Chondrocyte (in vitro differentiated cells): ENCODE measurements at regions not wholly inside any gene's neighbourhood (a gene's known extent, or its start where the extent isn't known, plus 50 kb on each side); places are given as distances from the start of the nearest gene placed in this dataset.
"Not testable (repeated sequence)": the region's sequence is repeated elsewhere in the genome, so short reads cannot be mapped to it uniquely, and the experiment has no call there.

Source experiments
- DNase-seq: peaks from one replicate; pipeline ENCODE4 v3.0.0; 2021; ENCODE audit warnings: mixed read lengths, low spot score
- H3K27ac Mint-ChIP-seq: one replicate; pipeline ENCODE4 v1.8.0; 2021; ENCODE audit warnings: mild to moderate bottlenecking, moderate library complexity, mixed read lengths; ENCODE audit not compliant: unreplicated experiment
- H3K27me3 Mint-ChIP-seq: 2 replicates; pipeline ENCODE4 v1.8.0; 2021; ENCODE audit warnings: low read depth, mixed read lengths
- H3K36me3 Mint-ChIP-seq: 2 replicates; pipeline ENCODE4 v1.8.0; 2021; ENCODE audit warnings: low read depth, mixed read lengths
- H3K4me1 Mint-ChIP-seq: 2 replicates; pipeline ENCODE4 v1.8.0; 2021; ENCODE audit warnings: low read depth, mild to moderate bottlenecking, mixed read lengths
- H3K4me3 Mint-ChIP-seq: one replicate; pipeline ENCODE4 v1.8.0; 2021; ENCODE audit warnings: mild to moderate bottlenecking, moderate library complexity, mixed read lengths; ENCODE audit not compliant: unreplicated experiment
- H3K9me3 Mint-ChIP-seq: 2 replicates; pipeline ENCODE4 v1.8.0; 2021; ENCODE audit warnings: low read depth, mixed read lengths
- TF ChIP-seq, protein P1 (sequence below): fragments of 200-600 bp; sonication (generic); IDR thresholded peaks from 2 replicates; pipeline ENCODE4 v1.5.0; 2021; ENCODE audit warnings: antibody characterized with exemption, mild to moderate bottlenecking, moderate library complexity

DNA sequence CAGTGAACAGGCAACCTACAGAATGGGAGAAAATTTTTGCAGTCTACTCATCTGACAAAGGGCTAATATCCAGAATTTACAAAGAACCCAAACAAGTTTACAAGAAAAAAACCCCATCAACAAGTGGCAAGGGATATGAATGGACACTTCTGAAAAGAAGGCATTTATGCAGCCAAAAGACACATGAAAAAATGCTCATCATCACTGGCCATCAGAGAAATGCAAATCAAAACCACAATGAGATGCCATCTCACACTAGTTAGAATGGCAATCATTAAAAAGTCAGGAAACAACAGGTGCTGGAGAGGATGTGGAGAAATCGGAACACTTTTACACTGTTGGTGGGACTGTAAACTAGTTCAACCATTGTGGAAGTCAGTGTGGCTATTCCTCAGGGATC, 80.3 kb downstream of the ZNF474 start:
- H3K9me3 Mint-ChIP-seq, DNase-seq, H3K4me1 Mint-ChIP-seq, H3K4me3 Mint-ChIP-seq, H3K36me3 Mint-ChIP-seq, H3K27ac Mint-ChIP-seq: not testable (repeated sequence)
- H3K27me3 Mint-ChIP-seq = peaks cover 24% of the 10 kb centered on the region

DNA sequence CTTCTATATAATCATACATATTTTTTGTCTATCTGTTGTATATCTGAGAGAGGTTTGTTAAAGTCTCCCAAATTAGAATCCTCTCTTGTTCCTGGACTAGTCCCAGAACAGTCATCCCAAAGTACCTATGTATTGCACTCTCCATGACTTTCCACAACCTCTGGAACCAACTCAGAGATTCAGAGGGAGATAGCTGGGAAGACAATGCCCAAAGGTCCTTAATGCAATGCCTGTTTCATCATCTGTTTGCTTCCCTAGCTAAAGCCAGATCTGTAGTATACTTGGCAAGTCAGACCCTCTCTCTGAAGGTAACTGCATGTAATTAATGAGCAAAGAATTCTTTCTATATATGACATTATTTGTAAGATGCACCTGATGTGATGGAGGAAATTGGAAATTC, 89.4 kb downstream of the ZNF474 start:
- Mint-ChIP-seq H3K4me3 (no peak overlapping the region), H3K4me1 (no peaks in the 10 kb centered on the region), H3K9me3 (peaks cover 10% of the 10 kb centered on the region), H3K27ac (no peak overlapping the region), H3K36me3 (peaks cover 7% of the 10 kb centered on the region), H3K27me3 (peaks cover 28% of the 10 kb centered on the region)
- TF ChIP-seq, protein P1, sequence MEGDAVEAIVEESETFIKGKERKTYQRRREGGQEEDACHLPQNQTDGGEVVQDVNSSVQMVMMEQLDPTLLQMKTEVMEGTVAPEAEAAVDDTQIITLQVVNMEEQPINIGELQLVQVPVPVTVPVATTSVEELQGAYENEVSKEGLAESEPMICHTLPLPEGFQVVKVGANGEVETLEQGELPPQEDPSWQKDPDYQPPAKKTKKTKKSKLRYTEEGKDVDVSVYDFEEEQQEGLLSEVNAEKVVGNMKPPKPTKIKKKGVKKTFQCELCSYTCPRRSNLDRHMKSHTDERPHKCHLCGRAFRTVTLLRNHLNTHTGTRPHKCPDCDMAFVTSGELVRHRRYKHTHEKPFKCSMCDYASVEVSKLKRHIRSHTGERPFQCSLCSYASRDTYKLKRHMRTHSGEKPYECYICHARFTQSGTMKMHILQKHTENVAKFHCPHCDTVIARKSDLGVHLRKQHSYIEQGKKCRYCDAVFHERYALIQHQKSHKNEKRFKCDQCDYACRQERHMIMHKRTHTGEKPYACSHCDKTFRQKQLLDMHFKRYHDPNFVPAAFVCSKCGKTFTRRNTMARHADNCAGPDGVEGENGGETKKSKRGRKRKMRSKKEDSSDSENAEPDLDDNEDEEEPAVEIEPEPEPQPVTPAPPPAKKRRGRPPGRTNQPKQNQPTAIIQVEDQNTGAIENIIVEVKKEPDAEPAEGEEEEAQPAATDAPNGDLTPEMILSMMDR = no peak
- DNase-seq = no peak

DNA sequence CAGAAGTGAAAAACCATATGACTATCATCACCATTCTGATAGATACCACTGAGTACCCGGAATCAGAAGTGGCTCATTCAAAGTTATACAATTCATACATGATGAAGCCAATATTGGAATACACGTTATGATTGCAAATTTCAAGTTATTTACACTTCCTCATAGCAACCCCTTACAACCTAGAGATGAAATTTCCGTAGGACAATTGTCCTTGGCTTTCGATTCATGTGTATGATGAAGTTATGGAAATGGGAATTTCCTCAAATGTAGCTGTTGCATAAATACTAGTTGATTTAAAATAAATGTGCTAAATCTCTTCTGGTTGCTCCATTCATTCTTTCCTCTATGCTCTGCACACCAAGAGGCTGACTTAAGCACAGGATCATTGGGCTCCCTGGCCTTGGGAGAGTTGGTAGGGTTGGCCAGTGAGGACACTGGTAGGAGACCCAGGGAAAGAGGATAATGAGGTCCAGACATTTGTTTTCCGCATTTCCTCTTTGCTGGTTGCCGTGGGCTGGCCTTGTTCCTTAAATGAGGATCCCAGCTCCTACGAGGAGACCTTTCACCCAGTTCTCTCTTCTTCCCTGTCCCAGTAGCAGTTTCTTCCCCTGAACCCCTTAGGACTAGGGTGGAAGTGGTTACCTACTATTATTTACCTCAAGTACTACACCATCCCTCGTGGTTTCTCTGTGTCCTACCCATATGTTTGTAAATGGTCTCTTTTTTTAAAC, 90.3 kb downstream of the ZNF474 start:
- no peak for DNase-seq
- Mint-ChIP-seq H3K9me3 (peaks cover 15% of the 10 kb centered on the region), H3K27me3 (peaks cover 28% of the 10 kb centered on the region), H3K4me1 (no peaks in the 10 kb centered on the region), H3K4me3 (no peak overlapping the region), H3K36me3 (peaks cover 7% of the 10 kb centered on the region), H3K27ac (no peak overlapping the region)
- TF ChIP-seq, protein P1 = no peak

DNA sequence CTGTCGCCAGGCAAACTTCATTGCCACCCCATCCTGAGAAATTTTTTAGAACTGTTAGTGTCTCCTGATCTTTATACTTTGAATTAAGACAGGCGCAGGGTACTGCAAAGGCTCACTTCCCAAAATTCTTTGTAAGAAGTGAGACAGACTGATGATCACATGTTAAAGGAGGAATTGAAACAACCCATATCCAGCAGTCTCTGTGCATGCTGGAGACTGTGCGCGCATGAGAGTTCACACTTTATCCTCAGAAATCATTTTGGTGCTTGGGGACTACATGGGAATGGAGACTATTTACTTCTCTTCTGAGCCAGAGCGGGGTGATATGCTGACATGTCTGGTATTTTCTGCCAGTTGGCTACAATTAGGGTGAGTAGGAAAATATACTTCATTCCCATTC, 91.2 kb downstream of the ZNF474 start:
- no peak for DNase-seq
- no peak overlapping the region for H3K27ac Mint-ChIP-seq
- peaks cover 25% of the 10 kb centered on the region for H3K27me3 Mint-ChIP-seq
- no peaks in the 10 kb centered on the region for H3K4me1 Mint-ChIP-seq
- TF ChIP-seq, protein P1 = no peak
- H3K4me3 Mint-ChIP-seq = no peak overlapping the region
- peaks cover 7% of the 10 kb centered on the region for H3K36me3 Mint-ChIP-seq
- H3K9me3 Mint-ChIP-seq = peaks cover 15% of the 10 kb centered on the region

DNA sequence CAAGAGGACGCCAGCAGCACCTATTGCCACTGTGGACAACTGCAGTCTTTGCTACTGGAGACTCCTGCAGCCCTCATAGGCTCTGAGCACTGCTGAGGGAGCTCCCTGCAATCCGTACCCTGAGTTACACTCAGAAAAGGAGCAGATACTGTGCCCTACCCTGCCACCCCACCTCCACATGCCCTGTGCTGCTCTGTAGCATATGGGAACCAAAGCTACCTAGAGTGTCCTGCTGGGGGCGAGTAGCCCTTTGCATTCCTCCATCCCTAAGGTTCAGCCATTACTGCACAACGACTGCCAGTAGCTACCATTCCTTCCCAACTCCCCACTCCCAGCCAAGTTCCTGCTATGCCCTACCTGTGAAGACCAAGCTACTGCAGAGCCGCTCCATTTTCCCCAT, 90.2 kb upstream of the SNCAIP start:
- H3K4me1 Mint-ChIP-seq = no peaks in the 10 kb centered on the region
- peaks cover 7% of the 10 kb centered on the region for H3K36me3 Mint-ChIP-seq
- TF ChIP-seq, protein P1 = no peak
- H3K9me3 Mint-ChIP-seq = peaks cover 15% of the 10 kb centered on the region
- H3K27ac Mint-ChIP-seq = no peak overlapping the region
- no peak for DNase-seq
- no peak overlapping the region for H3K4me3 Mint-ChIP-seq
- peaks cover 28% of the 10 kb centered on the region for H3K27me3 Mint-ChIP-seq

DNA sequence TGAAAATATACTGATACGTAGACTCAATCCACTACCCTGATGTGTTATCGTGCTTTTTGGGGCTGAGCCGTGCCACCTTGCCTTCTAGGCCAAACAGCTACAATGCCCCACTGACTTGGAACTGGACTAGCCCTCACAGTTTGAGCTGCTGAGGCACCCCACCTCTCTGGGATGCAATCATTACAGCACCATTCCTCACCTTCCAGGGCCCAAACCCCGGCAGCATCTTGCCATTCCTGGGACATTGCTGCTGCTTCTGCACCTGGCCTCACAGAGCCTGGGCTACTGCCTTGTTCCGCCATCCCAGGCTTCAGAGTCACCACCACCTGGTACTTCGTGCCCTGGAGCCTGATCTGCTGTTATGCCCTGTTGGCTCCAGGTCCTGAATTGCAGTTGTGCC, 89.5 kb upstream of the SNCAIP start:
- DNase-seq = no peak
- TF ChIP-seq, protein P1 = no peak
- Mint-ChIP-seq H3K36me3 (peaks cover 7% of the 10 kb centered on the region), H3K27ac (no peak overlapping the region), H3K27me3 (peaks cover 29% of the 10 kb centered on the region), H3K4me3 (no peak overlapping the region), H3K4me1 (no peaks in the 10 kb centered on the region), H3K9me3 (peaks cover 15% of the 10 kb centered on the region)
